HL-60/S4 treated with phorbol 12-myristate 13-acetate at 8.2 ng/mL for 4 days and 3 days (cell line): ENCODE measurements at regions not wholly inside any gene's neighbourhood (a gene's known extent, or its start where the extent isn't known, plus 50 kb on each side); places are given as distances from the start of the nearest gene placed in this dataset.

Source experiments
- in situ Hi-C: fragments of 300-500 bp; cut with MboI; formaldehyde crosslinking; loops from 2 replicates; pipeline ENCODE4 v1.15.0; 2022; ENCODE audit warnings: low sequenced_read_pairs

- in situ Hi-C loops = no loop called here
These were observed 73.9 kb downstream of the WNT5A start for GRCh38 chr3:55413236-55413635.

- in situ Hi-C loops = no loop called here
These were observed 74.6 kb downstream of the WNT5A start for GRCh38 chr3:55412545-55412944.

- in situ Hi-C loops = no loop called here
These were observed 77.3 kb downstream of the WNT5A start for GRCh38 chr3:55409806-55410205.

- in situ Hi-C loops = no loop called here
These were observed 78.8 kb downstream of the WNT5A start for GRCh38 chr3:55408193-55408826.

GRCh38 chr3:55407426-55407820, 79.7 kb downstream of the WNT5A start:
- in situ Hi-C loops = no loop called here

- in situ Hi-C loops = no loop called here
These were observed 80.2 kb downstream of the WNT5A start for GRCh38 chr3:55406696-55407425.

- in situ Hi-C loops = no loop called here
These were observed 81.7 kb downstream of the WNT5A start for GRCh38 chr3:55405436-55405835.

GRCh38 chr3:55402886-55403609, 84.1 kb downstream of the WNT5A start:
- in situ Hi-C loops = no loop called here

GRCh38 chr3:55380561-55380960, 106.5 kb downstream of the WNT5A start:
- in situ Hi-C loops = no loop called here

GRCh38 chr3:55376753-55377347, 110.3 kb downstream of the WNT5A start:
- in situ Hi-C loops = no loop called here

GRCh38 chr3:55373423-55373822, 113.7 kb downstream of the WNT5A start:
- in situ Hi-C loops = no loop called here

GRCh38 chr3:55370272-55370671, 116.8 kb downstream of the WNT5A start:
- in situ Hi-C loops = no loop called here

GRCh38 chr3:55369141-55369847, 117.8 kb downstream of the WNT5A start:
- in situ Hi-C loops = no loop called here

GRCh38 chr3:55368366-55368765, 118.7 kb downstream of the WNT5A start:
- in situ Hi-C loops = no loop called here

GRCh38 chr3:55367384-55367783, 119.7 kb downstream of the WNT5A start:
- in situ Hi-C loops = no loop called here

GRCh38 chr3:55364421-55364820, 122.7 kb downstream of the WNT5A start:
- in situ Hi-C loops = no loop called here

GRCh38 chr3:55362210-55362960, 124.7 kb downstream of the WNT5A start:
- in situ Hi-C loops = no loop called here

- in situ Hi-C loops = no loop called here
These were observed 129.3 kb downstream of the WNT5A start for GRCh38 chr3:55357796-55358195.

GRCh38 chr3:55352668-55353067, 134.4 kb downstream of the WNT5A start:
- in situ Hi-C loops = no loop called here

- in situ Hi-C loops = no loop called here
These were observed 137.3 kb downstream of the WNT5A start for GRCh38 chr3:55349851-55350250.
